ENCODE measurements at regions not wholly inside any gene's neighbourhood (a gene's known extent, or its start where the extent isn't known, plus 50 kb on each side); places are given as distances from the start of the nearest gene placed in this dataset.

DNA sequence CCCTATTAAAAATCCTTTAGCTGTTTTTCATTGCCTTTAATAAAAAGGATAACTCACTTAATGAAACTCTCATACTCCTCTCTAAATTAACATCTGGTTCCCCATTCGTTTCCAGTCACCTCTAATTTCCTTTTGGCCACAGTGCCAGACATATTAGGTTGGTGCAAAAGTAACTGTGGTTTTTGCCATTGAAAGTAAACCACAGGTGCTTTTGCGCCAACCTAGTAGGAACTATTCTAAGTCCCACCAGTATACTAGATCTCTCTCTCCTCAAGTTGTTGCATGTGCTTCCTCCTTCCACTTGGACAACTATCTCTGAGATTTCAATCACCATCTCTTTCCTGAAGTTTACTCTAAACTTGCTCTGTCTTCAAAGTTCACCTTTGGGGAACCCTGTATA lies 961.1 kb downstream of the TBC1D32 start:
- TF ChIP-seq, protein P1, sequence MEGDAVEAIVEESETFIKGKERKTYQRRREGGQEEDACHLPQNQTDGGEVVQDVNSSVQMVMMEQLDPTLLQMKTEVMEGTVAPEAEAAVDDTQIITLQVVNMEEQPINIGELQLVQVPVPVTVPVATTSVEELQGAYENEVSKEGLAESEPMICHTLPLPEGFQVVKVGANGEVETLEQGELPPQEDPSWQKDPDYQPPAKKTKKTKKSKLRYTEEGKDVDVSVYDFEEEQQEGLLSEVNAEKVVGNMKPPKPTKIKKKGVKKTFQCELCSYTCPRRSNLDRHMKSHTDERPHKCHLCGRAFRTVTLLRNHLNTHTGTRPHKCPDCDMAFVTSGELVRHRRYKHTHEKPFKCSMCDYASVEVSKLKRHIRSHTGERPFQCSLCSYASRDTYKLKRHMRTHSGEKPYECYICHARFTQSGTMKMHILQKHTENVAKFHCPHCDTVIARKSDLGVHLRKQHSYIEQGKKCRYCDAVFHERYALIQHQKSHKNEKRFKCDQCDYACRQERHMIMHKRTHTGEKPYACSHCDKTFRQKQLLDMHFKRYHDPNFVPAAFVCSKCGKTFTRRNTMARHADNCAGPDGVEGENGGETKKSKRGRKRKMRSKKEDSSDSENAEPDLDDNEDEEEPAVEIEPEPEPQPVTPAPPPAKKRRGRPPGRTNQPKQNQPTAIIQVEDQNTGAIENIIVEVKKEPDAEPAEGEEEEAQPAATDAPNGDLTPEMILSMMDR (conservative IDR thresholded peaks at IDR 0.05; ENCODE audit: low read length): no peak
- no peak for TF ChIP-seq EZH2phosphoT487 (IDR thresholded peaks at IDR 0.05; ENCODE audit: borderline replicate concordance, low read depth, low read length)
